C4-2B (cell line): ENCODE measurements at regions not wholly inside any gene's neighbourhood (a gene's known extent, or its start where the extent isn't known, plus 50 kb on each side); places are given as distances from the start of the nearest gene placed in this dataset.

Source experiments
- ZFX ChIP-seq: fragments of 450-650 bp; IDR thresholded peaks from 2 replicates; pipeline ENCODE4 v1.6.1; 2017
- TF ChIP-seq, protein P1 (sequence below): fragments of 450-650 bp; conservative IDR thresholded peaks from 2 replicates; pipeline ENCODE4 v1.5.1; 2017; ENCODE audit warnings: mild to moderate bottlenecking

DNA sequence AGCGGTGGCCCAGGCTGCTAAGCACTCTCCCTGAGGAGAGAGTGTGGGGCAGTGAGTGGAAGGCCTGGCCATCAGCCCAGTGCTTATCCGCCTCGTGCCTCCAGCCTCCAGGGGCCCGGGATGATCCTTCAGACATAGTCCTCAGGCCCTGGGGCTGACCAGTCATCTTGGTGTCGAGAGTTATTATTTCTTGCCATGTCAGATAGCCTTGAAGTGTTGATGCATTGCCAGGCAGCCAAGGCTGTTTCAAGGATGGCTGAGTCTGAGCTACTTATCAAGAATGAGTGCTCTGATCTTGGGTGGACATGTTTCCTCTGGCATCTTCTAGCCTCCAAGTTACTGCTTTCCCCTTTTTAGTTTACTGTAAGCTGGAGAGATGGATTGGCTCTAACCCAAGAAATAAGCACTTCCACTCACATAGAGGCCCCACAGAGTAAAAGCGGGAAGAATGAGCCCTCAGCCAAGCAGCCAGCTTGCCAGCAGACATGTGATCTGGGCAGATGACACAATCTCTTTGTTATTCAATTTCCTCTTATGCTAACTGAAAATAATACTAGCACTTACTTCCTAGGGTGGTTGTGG lies 136.5 kb upstream of the NAMPT start:
- TF ChIP-seq, protein P1, sequence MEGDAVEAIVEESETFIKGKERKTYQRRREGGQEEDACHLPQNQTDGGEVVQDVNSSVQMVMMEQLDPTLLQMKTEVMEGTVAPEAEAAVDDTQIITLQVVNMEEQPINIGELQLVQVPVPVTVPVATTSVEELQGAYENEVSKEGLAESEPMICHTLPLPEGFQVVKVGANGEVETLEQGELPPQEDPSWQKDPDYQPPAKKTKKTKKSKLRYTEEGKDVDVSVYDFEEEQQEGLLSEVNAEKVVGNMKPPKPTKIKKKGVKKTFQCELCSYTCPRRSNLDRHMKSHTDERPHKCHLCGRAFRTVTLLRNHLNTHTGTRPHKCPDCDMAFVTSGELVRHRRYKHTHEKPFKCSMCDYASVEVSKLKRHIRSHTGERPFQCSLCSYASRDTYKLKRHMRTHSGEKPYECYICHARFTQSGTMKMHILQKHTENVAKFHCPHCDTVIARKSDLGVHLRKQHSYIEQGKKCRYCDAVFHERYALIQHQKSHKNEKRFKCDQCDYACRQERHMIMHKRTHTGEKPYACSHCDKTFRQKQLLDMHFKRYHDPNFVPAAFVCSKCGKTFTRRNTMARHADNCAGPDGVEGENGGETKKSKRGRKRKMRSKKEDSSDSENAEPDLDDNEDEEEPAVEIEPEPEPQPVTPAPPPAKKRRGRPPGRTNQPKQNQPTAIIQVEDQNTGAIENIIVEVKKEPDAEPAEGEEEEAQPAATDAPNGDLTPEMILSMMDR, result no peak
- TF ChIP-seq ZFX, result no peak
